ENCODE measurements at regions not wholly inside any gene's neighbourhood (a gene's known extent, or its start where the extent isn't known, plus 50 kb on each side); places are given as distances from the start of the nearest gene placed in this dataset.

- no peak for TF ChIP-seq POLR2A (IDR thresholded peaks at IDR 0.05)
- TF ChIP-seq, protein P1, sequence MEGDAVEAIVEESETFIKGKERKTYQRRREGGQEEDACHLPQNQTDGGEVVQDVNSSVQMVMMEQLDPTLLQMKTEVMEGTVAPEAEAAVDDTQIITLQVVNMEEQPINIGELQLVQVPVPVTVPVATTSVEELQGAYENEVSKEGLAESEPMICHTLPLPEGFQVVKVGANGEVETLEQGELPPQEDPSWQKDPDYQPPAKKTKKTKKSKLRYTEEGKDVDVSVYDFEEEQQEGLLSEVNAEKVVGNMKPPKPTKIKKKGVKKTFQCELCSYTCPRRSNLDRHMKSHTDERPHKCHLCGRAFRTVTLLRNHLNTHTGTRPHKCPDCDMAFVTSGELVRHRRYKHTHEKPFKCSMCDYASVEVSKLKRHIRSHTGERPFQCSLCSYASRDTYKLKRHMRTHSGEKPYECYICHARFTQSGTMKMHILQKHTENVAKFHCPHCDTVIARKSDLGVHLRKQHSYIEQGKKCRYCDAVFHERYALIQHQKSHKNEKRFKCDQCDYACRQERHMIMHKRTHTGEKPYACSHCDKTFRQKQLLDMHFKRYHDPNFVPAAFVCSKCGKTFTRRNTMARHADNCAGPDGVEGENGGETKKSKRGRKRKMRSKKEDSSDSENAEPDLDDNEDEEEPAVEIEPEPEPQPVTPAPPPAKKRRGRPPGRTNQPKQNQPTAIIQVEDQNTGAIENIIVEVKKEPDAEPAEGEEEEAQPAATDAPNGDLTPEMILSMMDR (IDR thresholded peaks at IDR 0.05) = no peak
These were observed 432.0 kb upstream of the TGFBR2 start for GRCh38 chr3:30174357-30174756.
